ENCODE measurements at regions not wholly inside any gene's neighbourhood (a gene's known extent, or its start where the extent isn't known, plus 50 kb on each side); places are given as distances from the start of the nearest gene placed in this dataset.

GRCh38 chr7:118511146-118511545 is 286.6 kb downstream of the ANKRD7 start:
- in situ Hi-C loops (cut with MboI; ENCODE audit: low pct_unique_long_range_greater_than_20kb in 2 of 9, low sequenced_read_pairs in 9 of 9, unreplicated experiment in 9 of 9) = no loop called here
- Histone ChIP-seq H3K4me1 (replicated peaks in 1 of 2) (no peaks in the 10 kb centered on the region), H3K27ac (no peak overlapping the region), H3K4me3 (no peak overlapping the region)
- WGBS, 10 experiments = 0 to 71% (median 54%) methylated on average over 1 to 2 of the region's 2 CpGs
- ATAC-seq (replicated peaks in 6 of 8) = no peak

- no peak for ATAC-seq (replicated peaks in 6 of 8)
- no peak overlapping the region for H3K4me3 ChIP-seq
- in situ Hi-C loops (cut with MboI; ENCODE audit: low pct_unique_long_range_greater_than_20kb in 2 of 9, low sequenced_read_pairs in 9 of 9, unreplicated experiment in 9 of 9) = no loop called here
- 0 to 38% (median 0%) methylated on average over 1 of the region's 1 CpG; no CpG with 5 or more reads in 1 of the 10 experiments for WGBS, 10 experiments
- no peaks in the 10 kb centered on the region for H3K4me1 ChIP-seq (replicated peaks in 1 of 2)
- H3K27ac ChIP-seq = no peak overlapping the region
Observed at GRCh38 chr7:118517275-118517674, 292.8 kb downstream of the ANKRD7 start.

- ATAC-seq (replicated peaks in 6 of 8) = no peak
- Histone ChIP-seq H3K27ac (no peak overlapping the region), H3K4me3 (no peak overlapping the region), H3K4me1 (replicated peaks in 1 of 2) (no peaks in the 10 kb centered on the region)
- in situ Hi-C loops (cut with MboI; ENCODE audit: low pct_unique_long_range_greater_than_20kb in 2 of 9, low sequenced_read_pairs in 9 of 9, unreplicated experiment in 9 of 9) = no loop called here
Observed at GRCh38 chr7:118525020-118525419, 300.5 kb downstream of the ANKRD7 start.

- in situ Hi-C loops (cut with MboI; ENCODE audit: low pct_unique_long_range_greater_than_20kb in 2 of 9, low sequenced_read_pairs in 9 of 9, unreplicated experiment in 9 of 9) = no loop called here
- no peak for ATAC-seq (replicated peaks in 6 of 8)
- no peak overlapping the region for H3K27ac ChIP-seq
- peaks cover 0 to 12% of the 10 kb centered on the region in 2 donors for H3K4me1 ChIP-seq (replicated peaks in 1 of 2)
- no peak overlapping the region for H3K4me3 ChIP-seq
Observed at GRCh38 chr7:118531566-118531965, 307.1 kb downstream of the ANKRD7 start.

- WGBS, 10 experiments = 0 to 100% (median 70%) methylated on average over 1 of the region's 1 CpG
- in situ Hi-C loops (cut with MboI; ENCODE audit: low pct_unique_long_range_greater_than_20kb in 2 of 9, low sequenced_read_pairs in 9 of 9, unreplicated experiment in 9 of 9) = no loop called here
- Histone ChIP-seq H3K27ac (no peak overlapping the region), H3K4me1 (replicated peaks in 1 of 2) (no peaks in the 10 kb centered on the region), H3K4me3 (no peak overlapping the region)
- ATAC-seq (replicated peaks in 6 of 8) = no peak
Observed at GRCh38 chr7:118559207-118559606, 334.7 kb downstream of the ANKRD7 start.

- WGBS, 10 experiments = 0 to 100% (median 56%) methylated on average over 1 to 2 of the region's 2 CpGs; no CpG with 5 or more reads in 2 of the 10 experiments
- no peak for ATAC-seq (replicated peaks in 6 of 8)
- Histone ChIP-seq H3K4me1 (replicated peaks in 1 of 2) (no peaks in the 10 kb centered on the region), H3K4me3 (no peak overlapping the region), H3K27ac (no peak overlapping the region)
- in situ Hi-C loops (cut with MboI; ENCODE audit: low pct_unique_long_range_greater_than_20kb in 2 of 9, low sequenced_read_pairs in 9 of 9, unreplicated experiment in 9 of 9) = no loop called here
Observed at GRCh38 chr7:118563311-118563710, 338.8 kb downstream of the ANKRD7 start.

- in situ Hi-C loops (cut with MboI; ENCODE audit: low pct_unique_long_range_greater_than_20kb in 2 of 9, low sequenced_read_pairs in 9 of 9, unreplicated experiment in 9 of 9) = no loop called here
- Histone ChIP-seq H3K4me3 (no peak overlapping the region), H3K27ac (peak overlapping the region; percentile 7 to 29), H3K4me1 (replicated peaks in 1 of 2) (peaks cover 3 to 11% of the 10 kb centered on the region in 2 donors)
- no peak for ATAC-seq (replicated peaks in 6 of 8)
- WGBS, 10 experiments = 0 to 100% (median 86%) methylated on average over 1 of the region's 1 CpG; no CpG with 5 or more reads in 3 of the 10 experiments
Observed at GRCh38 chr7:118572604-118573003, 348.1 kb downstream of the ANKRD7 start.

GRCh38 chr7:118573085-118573484 is 348.6 kb downstream of the ANKRD7 start:
- in situ Hi-C loops (cut with MboI; ENCODE audit: low pct_unique_long_range_greater_than_20kb in 2 of 9, low sequenced_read_pairs in 9 of 9, unreplicated experiment in 9 of 9) = no loop called here
- H3K4me1 ChIP-seq (replicated peaks in 1 of 2) = peaks cover 3 to 11% of the 10 kb centered on the region in 2 donors
- no peak overlapping the region for H3K4me3 ChIP-seq
- WGBS, 10 experiments = 0 to 67% (median 14%) methylated on average over 1 to 5 of the region's 5 CpGs; no CpG with 5 or more reads in 3 of the 10 experiments
- peak overlapping the region; percentile 7 to 29 for H3K27ac ChIP-seq
- peak in 5 of 8 experiments; percentile 96 to 99 (median 99) for ATAC-seq (replicated peaks in 6 of 8)

GRCh38 chr7:118575393-118575948 is 351.0 kb downstream of the ANKRD7 start:
- no peak overlapping the region for H3K4me3 ChIP-seq
- in situ Hi-C loops (cut with MboI; ENCODE audit: low pct_unique_long_range_greater_than_20kb in 2 of 9, low sequenced_read_pairs in 9 of 9, unreplicated experiment in 9 of 9) = no loop called here
- 0 to 92% (median 59%) methylated on average over 1 of the region's 1 CpG; no CpG with 5 or more reads in 2 of the 10 experiments for WGBS, 10 experiments
- ATAC-seq (replicated peaks in 6 of 8) = peak in 6 of 8 experiments; percentile 31 to 48 (median 40)
- H3K4me1 ChIP-seq (replicated peaks in 1 of 2) = peaks cover 3 to 11% of the 10 kb centered on the region in 2 donors
- H3K27ac ChIP-seq = no peak overlapping the region

GRCh38 chr7:118580743-118581382 is 356.4 kb downstream of the ANKRD7 start:
- in situ Hi-C loops (cut with MboI; ENCODE audit: low pct_unique_long_range_greater_than_20kb in 2 of 9, low sequenced_read_pairs in 9 of 9, unreplicated experiment in 9 of 9) = no loop called here
- WGBS, 10 experiments = 0 to 100% (median 78%) methylated on average over 1 to 3 of the region's 3 CpGs; no CpG with 5 or more reads in 2 of the 10 experiments
- ATAC-seq (replicated peaks in 6 of 8) = no peak

GRCh38 chr7:118583641-118584040 is 359.1 kb downstream of the ANKRD7 start:
- no peak overlapping the region for H3K4me3 ChIP-seq
- 0 to 100% (median 100%) methylated on average over 1 of the region's 1 CpG; no CpG with 5 or more reads in 3 of the 10 experiments for WGBS, 10 experiments
- ATAC-seq (replicated peaks in 6 of 8) = no peak
- no peak overlapping the region for H3K27ac ChIP-seq
- in situ Hi-C loops (cut with MboI; ENCODE audit: low pct_unique_long_range_greater_than_20kb in 2 of 9, low sequenced_read_pairs in 9 of 9, unreplicated experiment in 9 of 9) = no loop called here
- H3K4me1 ChIP-seq (replicated peaks in 1 of 2) = no peaks in the 10 kb centered on the region

More at GRCh38 chr7:118580743-118581382, 356.4 kb downstream of the ANKRD7 start:
- Histone ChIP-seq H3K27ac (no peak overlapping the region), H3K4me3 (no peak overlapping the region), H3K4me1 (replicated peaks in 1 of 2) (no peaks in the 10 kb centered on the region)

GRCh38 chr7:118586248-118586647 is 361.7 kb downstream of the ANKRD7 start:
- H3K27ac ChIP-seq = no peak overlapping the region
- no peaks in the 10 kb centered on the region for H3K4me1 ChIP-seq (replicated peaks in 1 of 2)
- no peak for ATAC-seq (replicated peaks in 6 of 8)
- H3K4me3 ChIP-seq = no peak overlapping the region
- 60% methylated on average over 1 of the region's 1 CpG; no CpG with 5 or more reads in 8 of the 10 experiments for WGBS, 10 experiments
- in situ Hi-C loops (cut with MboI; ENCODE audit: low pct_unique_long_range_greater_than_20kb in 2 of 9, low sequenced_read_pairs in 9 of 9, unreplicated experiment in 9 of 9) = no loop called here

- WGBS, 10 experiments = 0 to 100% (median 71%) methylated on average over 1 to 2 of the region's 2 CpGs; no CpG with 5 or more reads in 3 of the 10 experiments
- H3K4me1 ChIP-seq (replicated peaks in 1 of 2) = no peaks in the 10 kb centered on the region
- H3K4me3 ChIP-seq = no peak overlapping the region
- in situ Hi-C loops (cut with MboI; ENCODE audit: low pct_unique_long_range_greater_than_20kb in 2 of 9, low sequenced_read_pairs in 9 of 9, unreplicated experiment in 9 of 9) = no loop called here
- no peak overlapping the region for H3K27ac ChIP-seq
- ATAC-seq (replicated peaks in 6 of 8) = no peak
Observed at GRCh38 chr7:118590107-118590506, 365.6 kb downstream of the ANKRD7 start.

- H3K4me3 ChIP-seq = no peak overlapping the region
- in situ Hi-C loops (cut with MboI; ENCODE audit: low pct_unique_long_range_greater_than_20kb in 2 of 9, low sequenced_read_pairs in 9 of 9, unreplicated experiment in 9 of 9) = no loop called here
- H3K27ac ChIP-seq = no peak overlapping the region
- no peak for ATAC-seq (replicated peaks in 6 of 8)
- no peaks in the 10 kb centered on the region for H3K4me1 ChIP-seq (replicated peaks in 1 of 2)
Observed at GRCh38 chr7:118602090-118602489, 377.6 kb downstream of the ANKRD7 start.
